Mammary epithelial cell (primary cell): ENCODE measurements at regions not wholly inside any gene's neighbourhood (a gene's known extent, or its start where the extent isn't known, plus 50 kb on each side); places are given as distances from the start of the nearest gene placed in this dataset.

Experiments used
- CTCF ChIP-seq, 2 donors: IDR thresholded peaks in 1 of 2; conservative IDR thresholded peaks in 1 of 2; 2 replicates each; pipeline ENCODE4 v1.5.1; 2011 to 2012; ENCODE audit warnings: inconsistent platforms in 2 of 2, low read length in 2 of 2, mild to moderate bottlenecking in 2 of 2, control low read depth in 1 of 2, low read depth in 1 of 2; ENCODE audit not compliant: insufficient read depth in 1 of 2; ENCODE audit errors: extremely low read depth in 1 of 2
- EZH2 ChIP-seq: IDR thresholded peaks from 2 replicates; pipeline ENCODE4 v1.6.1; 2012; ENCODE audit warnings: low read length, inconsistent platforms, borderline replicate concordance

- no peak for TF ChIP-seq CTCF (conservative IDR thresholded peaks at IDR 0.05 in 1 of 2, IDR thresholded peaks at IDR 0.05 in 1 of 2; ENCODE audit: extremely low read depth in 1 of 2, insufficient read depth in 1 of 2, low read depth in 1 of 2, low read length in 2 of 2)
- TF ChIP-seq EZH2: no peak
Measured at GRCh38 chr15:29952225-29952624, 130.0 kb upstream of the TJP1 start.
